ENCODE measurements at regions not wholly inside any gene's neighbourhood (a gene's known extent, or its start where the extent isn't known, plus 50 kb on each side); places are given as distances from the start of the nearest gene placed in this dataset.

GRCh38 chr2:164281896-164282295, 339.4 kb downstream of the GRB14 start:
- TF ChIP-seq CTCF (IDR thresholded peaks at IDR 0.05): no peak
- no peak for ATAC-seq (ENCODE audit: low FRiP score)
- no peak for DNase-seq (ENCODE audit: low spot score)

- no peak for TF ChIP-seq CTCF (IDR thresholded peaks at IDR 0.05)
- ATAC-seq (ENCODE audit: low FRiP score) (no peak), DNase-seq (ENCODE audit: low spot score) (no peak)
These were observed 345.6 kb downstream of the GRB14 start for GRCh38 chr2:164275659-164276058.

GRCh38 chr2:164260506-164260905, 360.8 kb downstream of the GRB14 start:
- peak; percentile 99 for ATAC-seq (ENCODE audit: low FRiP score)
- no peak for DNase-seq (ENCODE audit: low spot score)
- TF ChIP-seq CTCF (IDR thresholded peaks at IDR 0.05): no peak

GRCh38 chr2:164257742-164258141, 363.5 kb downstream of the GRB14 start:
- no peak for TF ChIP-seq CTCF (IDR thresholded peaks at IDR 0.05)
- peak; percentile 70 for ATAC-seq (ENCODE audit: low FRiP score)
- no peak for DNase-seq (ENCODE audit: low spot score)

GRCh38 chr2:164252568-164253287, 368.6 kb downstream of the GRB14 start:
- no peak for TF ChIP-seq CTCF (IDR thresholded peaks at IDR 0.05)
- no peak for ATAC-seq (ENCODE audit: low FRiP score)
- no peak for DNase-seq (ENCODE audit: low spot score)

- no peak for ATAC-seq (ENCODE audit: low FRiP score)
These were observed 378.0 kb downstream of the GRB14 start for GRCh38 chr2:164243315-164243714.

More at GRCh38 chr2:164243315-164243714, 378.0 kb downstream of the GRB14 start:
- TF ChIP-seq CTCF (IDR thresholded peaks at IDR 0.05): no peak
- no peak for DNase-seq (ENCODE audit: low spot score)

All from omental fat pad (tissue), 3 donors.